Activated naive CD4-positive, alpha-beta T cell treated with anti-CD3 and anti-CD28 coated beads, Interleukin-2, amount 50 U/mL, for 72 hours (primary cell): ENCODE measurements at regions not wholly inside any gene's neighbourhood (a gene's known extent, or its start where the extent isn't known, plus 50 kb on each side); places are given as distances from the start of the nearest gene placed in this dataset.

Source experiments
- ATAC-seq, 2 donors: fragments of 150-1000 bp; cut with Tn5 transposase; 2 replicates each; pipeline ENCODE4 v1.10.0; 2021; ENCODE audit warnings: mild to moderate bottlenecking in 2 of 2, moderate library complexity in 2 of 2
- DNase-seq, 2 donors: peaks; one replicate each; pipeline ENCODE4 v3.0.0; 2021 to 2022; ENCODE audit warnings: low spot score in 2 of 2
- H3K27ac Mint-ChIP-seq, 2 donors: one replicate each; pipeline ENCODE4 v1.8.0; 2022; ENCODE audit warnings: mild to moderate bottlenecking in 2 of 2, mixed read lengths in 2 of 2
- H3K36me3 Mint-ChIP-seq, 2 donors: one replicate each; pipeline ENCODE4 v1.8.0; 2022; ENCODE audit warnings: mixed read lengths in 2 of 2
- H3K9me3 Mint-ChIP-seq, 2 donors: one replicate each; pipeline ENCODE4 v1.8.0; 2022; ENCODE audit warnings: mixed read lengths in 2 of 2

GRCh38 chr2:146365041-146365440 is 1479.8 kb upstream of the ACVR2A start:
- no peak overlapping the region for H3K27ac Mint-ChIP-seq
- DNase-seq (no peak), ATAC-seq (no peak)
- no peaks in the 10 kb centered on the region for H3K36me3 Mint-ChIP-seq
- peaks cover 7 to 12% of the 10 kb centered on the region in 2 donors for H3K9me3 Mint-ChIP-seq

- no peaks in the 10 kb centered on the region for H3K36me3 Mint-ChIP-seq
- no peak overlapping the region for H3K27ac Mint-ChIP-seq
- peaks cover 5 to 10% of the 10 kb centered on the region in 2 donors for H3K9me3 Mint-ChIP-seq
- ATAC-seq (no peak), DNase-seq (no peak)
These were observed 1481.1 kb upstream of the ACVR2A start for GRCh38 chr2:146363731-146364130.

- ATAC-seq = no peak
- no peak for DNase-seq
- no peaks in the 10 kb centered on the region for H3K36me3 Mint-ChIP-seq
- H3K9me3 Mint-ChIP-seq = peaks cover 3 to 6% of the 10 kb centered on the region in 2 donors
- H3K27ac Mint-ChIP-seq = no peak overlapping the region
These were observed 1493.1 kb upstream of the ACVR2A start for GRCh38 chr2:146351689-146352088.

GRCh38 chr2:146349334-146349733 is 1495.5 kb upstream of the ACVR2A start:
- Mint-ChIP-seq H3K27ac (no peak overlapping the region), H3K9me3 (peaks cover 0 to 6% of the 10 kb centered on the region in 2 donors), H3K36me3 (no peaks in the 10 kb centered on the region)
- ATAC-seq (no peak), DNase-seq (no peak)

- DNase-seq (no peak), ATAC-seq (no peak)
- Mint-ChIP-seq H3K36me3 (no peaks in the 10 kb centered on the region), H3K27ac (no peak overlapping the region), H3K9me3 (peaks cover 7 to 10% of the 10 kb centered on the region in 2 donors)
These were observed 1519.9 kb upstream of the ACVR2A start for GRCh38 chr2:146324951-146325350.

GRCh38 chr2:146323564-146323963 is 1521.3 kb upstream of the ACVR2A start:
- ATAC-seq = no peak
- H3K9me3 Mint-ChIP-seq = peaks cover 7 to 10% of the 10 kb centered on the region in 2 donors

GRCh38 chr2:146321175-146321574 is 1523.7 kb upstream of the ACVR2A start:
- peaks cover 3 to 14% of the 10 kb centered on the region in 2 donors for H3K9me3 Mint-ChIP-seq

More at GRCh38 chr2:146323564-146323963, 1521.3 kb upstream of the ACVR2A start:
- no peaks in the 10 kb centered on the region for H3K36me3 Mint-ChIP-seq
- H3K27ac Mint-ChIP-seq = no peak overlapping the region
- DNase-seq = no peak

GRCh38 chr2:146317959-146318358 is 1526.9 kb upstream of the ACVR2A start:
- no peak for DNase-seq
- Mint-ChIP-seq H3K9me3 (peaks cover 3 to 14% of the 10 kb centered on the region in 2 donors), H3K27ac (no peak overlapping the region), H3K36me3 (no peaks in the 10 kb centered on the region)
- ATAC-seq = no peak

More at GRCh38 chr2:146321175-146321574, 1523.7 kb upstream of the ACVR2A start:
- Mint-ChIP-seq H3K27ac (peak overlapping the region in 1 of 2 donors; percentile 81), H3K36me3 (no peaks in the 10 kb centered on the region)
- DNase-seq (no peak), ATAC-seq (no peak)

GRCh38 chr2:146312899-146313298 is 1531.9 kb upstream of the ACVR2A start:
- Mint-ChIP-seq H3K36me3 (no peaks in the 10 kb centered on the region), H3K9me3 (peaks cover 2 to 4% of the 10 kb centered on the region in 2 donors), H3K27ac (no peak overlapping the region)
- no peak for DNase-seq
- no peak for ATAC-seq

GRCh38 chr2:146305164-146305563 is 1539.7 kb upstream of the ACVR2A start:
- ATAC-seq (no peak), DNase-seq (no peak)
- no peak overlapping the region for H3K27ac Mint-ChIP-seq
- H3K9me3 Mint-ChIP-seq = peaks cover 22 to 26% of the 10 kb centered on the region in 2 donors
- no peaks in the 10 kb centered on the region for H3K36me3 Mint-ChIP-seq

- H3K36me3 Mint-ChIP-seq = no peaks in the 10 kb centered on the region
- ATAC-seq = no peak
- H3K9me3 Mint-ChIP-seq = peaks cover 24 to 36% of the 10 kb centered on the region in 2 donors
- H3K27ac Mint-ChIP-seq = no peak overlapping the region
- DNase-seq = no peak
These were observed 1543.5 kb upstream of the ACVR2A start for GRCh38 chr2:146301287-146301686.

GRCh38 chr2:146295080-146295670 is 1549.7 kb upstream of the ACVR2A start:
- peaks cover 12 to 16% of the 10 kb centered on the region in 2 donors for H3K9me3 Mint-ChIP-seq
- DNase-seq = no peak
- ATAC-seq = no peak
- H3K27ac Mint-ChIP-seq = no peak overlapping the region
- no peaks in the 10 kb centered on the region for H3K36me3 Mint-ChIP-seq

- no peak for ATAC-seq
These were observed 1557.5 kb upstream of the ACVR2A start for GRCh38 chr2:146287281-146287680.

GRCh38 chr2:146278881-146279280 is 1565.9 kb upstream of the ACVR2A start:
- no peak for DNase-seq
- ATAC-seq = no peak
- Mint-ChIP-seq H3K36me3 (no peaks in the 10 kb centered on the region), H3K9me3 (no peaks in the 10 kb centered on the region), H3K27ac (no peak overlapping the region)

More at GRCh38 chr2:146287281-146287680, 1557.5 kb upstream of the ACVR2A start:
- no peak for DNase-seq
- H3K27ac Mint-ChIP-seq = no peak overlapping the region
- H3K36me3 Mint-ChIP-seq = no peaks in the 10 kb centered on the region
- peaks cover 4 to 8% of the 10 kb centered on the region in 2 donors for H3K9me3 Mint-ChIP-seq

GRCh38 chr2:146271131-146271831 is 1573.5 kb upstream of the ACVR2A start:
- H3K36me3 Mint-ChIP-seq = no peaks in the 10 kb centered on the region
- H3K9me3 Mint-ChIP-seq = peaks cover 0 to 4% of the 10 kb centered on the region in 2 donors
- no peak overlapping the region for H3K27ac Mint-ChIP-seq
- ATAC-seq (no peak), DNase-seq (no peak)

- Mint-ChIP-seq H3K9me3 (peaks cover 0 to 4% of the 10 kb centered on the region in 2 donors), H3K27ac (no peak overlapping the region), H3K36me3 (no peaks in the 10 kb centered on the region)
- DNase-seq (no peak), ATAC-seq (no peak)
These were observed 1574.2 kb upstream of the ACVR2A start for GRCh38 chr2:146270618-146271017.

- H3K9me3 Mint-ChIP-seq = peaks cover 0 to 4% of the 10 kb centered on the region in 2 donors
- H3K36me3 Mint-ChIP-seq = no peaks in the 10 kb centered on the region
- no peak overlapping the region for H3K27ac Mint-ChIP-seq
- ATAC-seq = no peak
- no peak for DNase-seq
These were observed 1577.7 kb upstream of the ACVR2A start for GRCh38 chr2:146267093-146267492.

GRCh38 chr2:146265656-146266055 is 1579.2 kb upstream of the ACVR2A start:
- ATAC-seq (no peak), DNase-seq (no peak)
- H3K36me3 Mint-ChIP-seq = no peaks in the 10 kb centered on the region
- H3K27ac Mint-ChIP-seq = no peak overlapping the region
- no peaks in the 10 kb centered on the region for H3K9me3 Mint-ChIP-seq
